ENCODE measurements at regions not wholly inside any gene's neighbourhood (a gene's known extent, or its start where the extent isn't known, plus 50 kb on each side); places are given as distances from the start of the nearest gene placed in this dataset.

DNA sequence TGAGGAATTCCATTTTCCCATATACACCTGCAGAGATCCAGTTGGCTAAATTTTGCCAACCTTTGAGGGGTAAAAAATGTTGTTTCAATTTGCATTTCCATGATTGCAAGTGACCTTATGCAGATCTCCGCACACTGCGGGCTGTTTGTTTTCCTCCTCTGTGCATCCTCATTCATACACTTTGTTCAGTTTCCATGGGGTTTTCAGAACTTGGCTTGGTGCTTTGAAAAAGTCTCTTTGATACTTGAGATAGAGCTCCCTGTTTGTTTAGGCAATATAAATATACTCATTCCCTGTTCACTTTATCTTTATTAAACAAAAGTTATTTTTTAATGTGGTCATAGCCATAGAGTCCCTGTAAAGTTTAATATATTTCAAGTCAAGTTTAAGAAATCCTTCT is 353.1 kb downstream of the CMPK2 start:
- no peak for TF ChIP-seq CTCF (IDR thresholded peaks at IDR 0.05)
- DNase-seq = no peak
- H3K36me3 ChIP-seq = no peaks in the 10 kb centered on the region
- no peaks in the 10 kb centered on the region for H3K4me1 ChIP-seq
- H3K27me3 ChIP-seq = no peaks in the 10 kb centered on the region
- no peak overlapping the region for H3K4me3 ChIP-seq
- no peak for ATAC-seq
- intact Hi-C loops (cut with DNase I) = no loop called here
- H3K9me3 ChIP-seq = no peaks in the 10 kb centered on the region
- no peak overlapping the region for H3K27ac ChIP-seq

- Histone ChIP-seq H3K4me3 (no peak overlapping the region), H3K4me1 (no peaks in the 10 kb centered on the region)
- intact Hi-C loops (cut with DNase I) = no loop called here
Measured at GRCh38 chr2:6516674-6517073, 349.0 kb downstream of the CMPK2 start.

DNA sequence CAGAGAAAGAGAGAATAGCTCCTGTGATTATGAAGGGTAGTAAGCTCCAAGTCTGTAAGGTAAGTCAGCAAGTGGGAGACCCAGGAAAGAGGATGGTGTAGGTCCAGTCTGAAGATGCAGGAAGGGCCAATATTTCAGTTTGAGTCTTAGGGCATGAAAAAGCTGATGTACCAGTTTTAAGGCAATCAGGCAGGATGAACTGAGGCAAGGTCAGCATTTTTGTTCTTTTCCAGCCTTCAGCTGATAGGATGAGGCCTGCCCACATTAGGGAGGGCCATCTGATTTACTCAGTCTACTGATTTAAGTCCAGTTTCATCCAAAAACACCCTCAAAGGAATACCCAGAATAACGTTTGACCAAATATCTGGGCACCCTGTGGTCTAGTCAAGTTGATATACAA is 347.3 kb downstream of the CMPK2 start:
- intact Hi-C loops (cut with DNase I) = no loop called here
- no peaks in the 10 kb centered on the region for H3K27me3 ChIP-seq
- ATAC-seq = no peak

More at GRCh38 chr2:6516674-6517073, 349.0 kb downstream of the CMPK2 start:
- DNase-seq (no peak), ATAC-seq (no peak)
- no peaks in the 10 kb centered on the region for H3K27me3 ChIP-seq
- H3K36me3 ChIP-seq = no peaks in the 10 kb centered on the region
- H3K9me3 ChIP-seq = no peaks in the 10 kb centered on the region
- H3K27ac ChIP-seq = no peak overlapping the region
- TF ChIP-seq CTCF (IDR thresholded peaks at IDR 0.05) = no peak

GRCh38 chr2:6523476-6523875 is 342.2 kb downstream of the CMPK2 start:
- DNase-seq = no peak
- H3K36me3 ChIP-seq = no peaks in the 10 kb centered on the region
- H3K9me3 ChIP-seq = no peaks in the 10 kb centered on the region
- H3K4me3 ChIP-seq = no peak overlapping the region
- no peak for ATAC-seq
- intact Hi-C loops (cut with DNase I) = no loop called here
- H3K27ac ChIP-seq = no peak overlapping the region
- TF ChIP-seq CTCF (IDR thresholded peaks at IDR 0.05) = no peak
- H3K4me1 ChIP-seq = no peaks in the 10 kb centered on the region
- H3K27me3 ChIP-seq = no peaks in the 10 kb centered on the region

More for the DNA sequence above, 347.3 kb downstream of the CMPK2 start:
- DNase-seq = no peak
- Histone ChIP-seq H3K27ac (no peak overlapping the region), H3K36me3 (no peaks in the 10 kb centered on the region), H3K4me3 (no peak overlapping the region), H3K9me3 (no peaks in the 10 kb centered on the region), H3K4me1 (no peaks in the 10 kb centered on the region)
- TF ChIP-seq CTCF (IDR thresholded peaks at IDR 0.05) = no peak

DNA sequence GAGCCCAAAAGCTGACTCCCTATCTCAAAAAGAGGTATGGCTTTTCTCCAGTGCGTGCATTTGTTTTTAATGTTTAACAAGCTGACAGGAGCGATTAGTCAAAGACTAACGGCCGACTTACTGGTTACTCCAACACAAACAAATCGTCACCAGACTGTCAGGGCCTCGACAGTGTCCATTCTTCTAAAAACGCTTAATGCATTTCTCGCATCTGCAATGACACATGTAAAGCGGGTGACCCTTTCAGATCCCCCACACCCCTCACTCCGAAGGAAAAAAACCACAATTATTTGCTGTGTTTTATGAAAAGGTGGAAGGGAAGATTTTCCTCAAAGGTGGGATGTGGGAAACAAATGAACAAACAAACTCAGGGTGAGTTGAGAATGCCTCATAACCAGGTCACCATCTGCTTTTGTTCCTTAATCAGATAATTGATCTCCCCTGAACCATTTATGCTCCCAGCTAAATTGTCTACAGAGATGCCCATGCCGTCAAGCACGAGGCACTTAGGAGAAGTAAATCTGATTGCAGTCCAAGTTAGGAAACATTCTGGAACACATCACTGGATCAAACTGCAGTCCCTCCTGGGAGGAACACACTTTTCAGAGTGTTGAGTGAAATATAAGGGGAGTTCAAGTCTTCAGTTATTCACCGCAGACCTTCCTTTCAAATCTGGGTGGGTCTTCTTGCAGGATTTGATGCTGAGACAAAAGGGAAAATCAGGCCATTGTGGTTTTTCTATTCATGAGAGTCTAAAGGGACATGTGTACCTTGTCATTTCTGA is 340.8 kb downstream of the CMPK2 start:
- no peak for TF ChIP-seq CTCF (IDR thresholded peaks at IDR 0.05)
- Histone ChIP-seq H3K4me3 (no peak overlapping the region), H3K27ac (no peak overlapping the region), H3K4me1 (no peaks in the 10 kb centered on the region), H3K9me3 (no peaks in the 10 kb centered on the region), H3K36me3 (no peaks in the 10 kb centered on the region), H3K27me3 (no peaks in the 10 kb centered on the region)
- ATAC-seq (no peak), DNase-seq (no peak)
- intact Hi-C loops (cut with DNase I) = no loop called here
